Esophagus muscularis mucosa (tissue), 4 donors: ENCODE measurements at regions not wholly inside any gene's neighbourhood (a gene's known extent, or its start where the extent isn't known, plus 50 kb on each side); places are given as distances from the start of the nearest gene placed in this dataset.

Source experiments
- DNase-seq: peaks from one replicate; pipeline ENCODE4 v3.0.0-alpha.2; 2017; ENCODE audit errors: extremely low spot score
- H3K27ac ChIP-seq, 4 donors: fragments of 200-600 bp; sonication (generic); replicated peaks in 1 of 4; 1 replicate in 3 of 4; 2 replicates in 1 of 4; pipeline ENCODE4 v1.5.1; 2016 to 2019; ENCODE audit warnings: mild to moderate bottlenecking in 1 of 4
- H3K27me3 ChIP-seq, 4 donors: fragments of 200-600 bp; sonication (generic); one replicate each; pipeline versions ENCODE4 v1.5.1 to v1.6.0; 2016 to 2019
- H3K36me3 ChIP-seq, 4 donors: fragments of 200-600 bp; sonication (generic); one replicate each; pipeline ENCODE4 v1.5.1; 2016 to 2019
- H3K4me1 ChIP-seq, 4 donors: fragments of 200-600 bp; sonication (generic); one replicate each; pipeline ENCODE4 v1.5.1; 2016 to 2019
- H3K4me3 ChIP-seq, 4 donors: fragments of 200-600 bp; sonication (generic); 1 replicate in 2 of 4; 2 replicates in 2 of 4; pipeline ENCODE4 v1.5.1; 2016 to 2019; ENCODE audit warnings: mild to moderate bottlenecking in 4 of 4, moderate library complexity in 1 of 4
- H3K9me3 ChIP-seq, 4 donors: fragments of 200-600 bp; sonication (generic); 1 replicate in 3 of 4; 2 replicates in 1 of 4; pipeline ENCODE4 v1.5.1; 2016 to 2019
- CTCF ChIP-seq, 3 experiments: fragments of 200-600 bp in 2 of 3; fragments of 450-650 bp in 1 of 3; sonication (generic) in 2 of 3; IDR thresholded peaks; one replicate each; pipeline ENCODE4 v1.5.1; 2017 to 2019; ENCODE audit warnings: antibody characterized with exemption in 3 of 3, mild to moderate bottlenecking in 2 of 3, moderate library complexity in 1 of 3
- EP300 ChIP-seq: sonication (generic); formaldehyde crosslinking; IDR thresholded peaks from one replicate; pipeline ENCODE4 v1.6.1; 2017; ENCODE audit warnings: antibody characterized with exemption
- POLR2A ChIP-seq: fragments of 450-650 bp; IDR thresholded peaks from one replicate; pipeline ENCODE4 v1.6.1; 2017; ENCODE audit warnings: antibody characterized with exemption, moderate library complexity, mild to moderate bottlenecking, low read depth
- POLR2AphosphoS5 ChIP-seq, 2 donors: sonication (generic); formaldehyde crosslinking; IDR thresholded peaks; one replicate each; pipeline ENCODE4 v1.6.1; 2017; ENCODE audit warnings: antibody characterized with exemption in 2 of 2
- WGBS: methylation state at CpG from one replicate; pipeline ENCODE4 v1.1.5; 2018; 5-methylcytosine and 5-hydroxymethylcytosine counted together
- intact Hi-C: fragments of 100-400 bp; cut with DNase I; formaldehyde crosslinking; loops from one replicate; pipeline ENCODE4 v1.15.1; 2023

GRCh38 chr21:37982496-37983318, 66.5 kb upstream of the KCNJ6 start:
- WGBS, result 95% methylated on average over 2 of the region's 2 CpGs
- intact Hi-C loops, result no loop called here
- no peak for TF ChIP-seq POLR2AphosphoS5 (IDR thresholded peaks at IDR 0.05)

GRCh38 chr21:37983336-37984095, 67.3 kb upstream of the KCNJ6 start:
- no peak overlapping the region for H3K4me3 ChIP-seq
- TF ChIP-seq POLR2A (no peak), POLR2AphosphoS5 (IDR thresholded peaks at IDR 0.05) (no peak), CTCF (IDR thresholded peaks at IDR 0.05) (no peak)
- no peak for DNase-seq
- intact Hi-C loops, result no loop called here
- H3K27me3 ChIP-seq, result peaks cover 0 to 10% (median 0%) of the 10 kb centered on the region in 4 donors
- no peaks in the 10 kb centered on the region for H3K9me3 ChIP-seq
- H3K36me3 ChIP-seq, result no peaks in the 10 kb centered on the region
- WGBS, result 56% methylated on average over 5 of the region's 5 CpGs
- H3K4me1 ChIP-seq, result no peaks in the 10 kb centered on the region
- no peak overlapping the region for H3K27ac ChIP-seq

More at GRCh38 chr21:37982496-37983318, 66.5 kb upstream of the KCNJ6 start:
- no peak overlapping the region for H3K4me3 ChIP-seq
- H3K4me1 ChIP-seq, result no peaks in the 10 kb centered on the region
- H3K9me3 ChIP-seq, result no peaks in the 10 kb centered on the region
- H3K27ac ChIP-seq, result no peak overlapping the region
- H3K36me3 ChIP-seq, result no peaks in the 10 kb centered on the region
- no peak for DNase-seq
- peaks cover 0 to 10% (median 0%) of the 10 kb centered on the region in 4 donors for H3K27me3 ChIP-seq

DNA sequence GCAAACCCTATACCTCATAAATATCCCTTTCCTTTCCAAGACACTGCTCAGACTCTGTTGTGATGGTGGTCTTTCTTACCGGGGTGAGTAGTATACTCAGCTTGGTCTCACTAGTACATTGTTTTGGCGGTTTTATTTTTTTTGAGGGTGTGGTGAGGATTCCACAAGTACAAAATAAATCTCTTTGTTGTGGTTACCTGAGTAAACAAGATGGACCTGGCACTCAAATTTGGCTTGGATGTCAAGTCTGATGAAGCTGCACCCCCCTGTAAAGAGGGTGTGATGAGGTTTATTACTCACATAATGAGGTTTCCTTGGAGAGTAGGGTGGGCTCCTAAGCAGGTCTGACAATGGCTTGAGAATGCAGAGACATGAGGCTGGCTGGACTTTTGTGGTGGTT, 68.2 kb upstream of the KCNJ6 start:
- 82% methylated on average over 2 of the region's 2 CpGs for WGBS
- Histone ChIP-seq H3K4me3 (no peak overlapping the region), H3K9me3 (no peaks in the 10 kb centered on the region), H3K27me3 (peaks cover 0 to 15% (median 0%) of the 10 kb centered on the region in 4 donors), H3K27ac (no peak overlapping the region), H3K36me3 (no peaks in the 10 kb centered on the region), H3K4me1 (no peaks in the 10 kb centered on the region)
- TF ChIP-seq POLR2A, result no peak
- no peak for TF ChIP-seq CTCF (IDR thresholded peaks at IDR 0.05)
- TF ChIP-seq EP300, result no peak
- no peak for TF ChIP-seq POLR2AphosphoS5 (IDR thresholded peaks at IDR 0.05)
- no peak for DNase-seq
- intact Hi-C loops, result no loop called here

DNA sequence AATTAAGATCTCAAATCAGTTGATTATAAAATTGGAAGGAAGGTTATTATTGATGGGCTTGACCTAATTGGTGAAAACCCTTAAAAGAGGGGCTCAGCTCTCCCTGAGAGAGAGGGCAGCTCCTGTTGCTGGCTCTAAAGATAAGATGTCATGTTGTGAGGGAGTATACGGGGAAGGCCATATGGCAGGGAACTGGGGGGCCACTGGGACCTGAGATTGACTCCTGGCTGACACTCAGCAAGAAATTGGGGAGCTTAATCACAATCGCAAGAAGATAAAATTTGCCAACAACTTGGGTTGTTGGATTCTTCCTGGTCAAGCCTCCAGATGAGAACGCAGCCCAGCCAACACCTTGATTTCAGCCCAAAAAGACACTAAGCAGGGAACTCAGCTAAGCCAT, 69.7 kb upstream of the KCNJ6 start:
- H3K9me3 ChIP-seq, result no peaks in the 10 kb centered on the region
- H3K27me3 ChIP-seq, result peaks cover 0 to 15% (median 0%) of the 10 kb centered on the region in 4 donors

More for the DNA sequence above, 69.7 kb upstream of the KCNJ6 start:
- DNase-seq, result no peak
- Histone ChIP-seq H3K4me3 (no peak overlapping the region), H3K36me3 (no peaks in the 10 kb centered on the region), H3K27ac (no peak overlapping the region), H3K4me1 (no peaks in the 10 kb centered on the region)
- WGBS, result 73% methylated on average over 3 of the region's 3 CpGs
- intact Hi-C loops, result no loop called here
- TF ChIP-seq POLR2AphosphoS5 (IDR thresholded peaks at IDR 0.05), result no peak
- no peak for TF ChIP-seq CTCF (IDR thresholded peaks at IDR 0.05)
- no peak for TF ChIP-seq POLR2A
- no peak for TF ChIP-seq EP300
